Activated CD4-positive, alpha-beta T cell treated with anti-CD3 and anti-CD28 coated beads for 1 hour (primary cell): ENCODE measurements at regions not wholly inside any gene's neighbourhood (a gene's known extent, or its start where the extent isn't known, plus 50 kb on each side); places are given as distances from the start of the nearest gene placed in this dataset.
"Not testable (repeated sequence)": the region's sequence is repeated elsewhere in the genome, so short reads cannot be mapped to it uniquely, and the experiment has no call there.

Experiments used
- DNase-seq: peaks from one replicate; pipeline ENCODE4 v3.0.0-alpha.2; 2020

- no peak for DNase-seq
These were observed 168.7 kb downstream of the PHLDA1 start for GRCh38 chr12:75862692-75863471.

GRCh38 chr12:75859868-75860267 lies 171.7 kb downstream of the PHLDA1 start:
- no peak for DNase-seq

- no peak for DNase-seq
These were observed 175.3 kb downstream of the PHLDA1 start for GRCh38 chr12:75856235-75856634.

GRCh38 chr12:75855360-75855759 lies 176.2 kb downstream of the PHLDA1 start:
- DNase-seq, result no peak

DNA sequence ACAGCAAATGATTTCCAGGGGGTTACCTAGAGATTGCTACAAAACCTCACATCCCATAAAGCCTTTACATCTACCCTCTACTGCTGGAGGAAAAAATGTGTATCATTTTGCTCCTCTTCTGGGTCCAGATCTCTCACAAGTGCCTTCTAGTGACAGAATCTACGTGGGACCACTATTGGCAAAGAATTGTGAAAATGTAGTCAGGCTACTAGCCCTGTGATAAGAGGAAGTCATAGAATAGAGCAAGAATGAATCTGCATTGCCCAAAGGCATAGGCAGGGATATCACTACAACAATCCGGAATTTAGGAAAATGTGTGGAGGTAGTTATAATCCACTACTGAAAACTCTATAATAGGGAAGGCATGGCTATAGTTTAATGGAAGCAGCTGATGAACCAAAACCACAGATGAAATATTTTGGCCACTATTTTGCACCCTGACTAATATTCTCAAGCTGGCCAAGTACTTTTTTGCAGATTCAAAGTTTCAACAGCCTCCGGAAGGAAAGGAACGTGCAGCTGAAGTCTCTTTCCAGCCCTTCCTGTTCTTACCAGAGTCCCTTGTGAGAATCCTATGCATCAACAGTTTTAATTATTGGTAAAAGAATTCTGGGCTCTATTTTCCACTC lies 176.8 kb downstream of the PHLDA1 start:
- DNase-seq, result no peak

GRCh38 chr12:75854137-75854536 lies 177.4 kb downstream of the PHLDA1 start:
- not testable (repeated sequence) for DNase-seq

DNA sequence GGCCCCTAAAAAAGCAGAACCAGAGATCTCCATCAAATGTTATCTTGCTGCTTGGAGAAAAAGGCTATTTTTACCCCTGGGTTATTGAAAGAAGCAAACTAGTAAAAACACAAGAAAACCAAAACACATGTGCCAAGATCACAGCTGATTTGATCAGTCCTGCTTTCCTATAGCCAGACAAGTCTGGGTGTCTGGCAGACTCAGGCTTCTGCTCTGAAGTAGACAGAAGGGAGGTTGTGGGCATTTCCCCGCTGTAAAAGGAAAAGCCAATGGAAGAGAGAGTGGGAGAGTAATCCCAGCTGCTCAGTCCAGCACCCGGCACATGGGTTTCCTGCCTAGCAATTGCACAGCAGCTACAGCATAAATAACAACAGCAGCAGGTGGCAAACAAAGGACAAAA lies 177.9 kb downstream of the PHLDA1 start:
- DNase-seq, result no peak

GRCh38 chr12:75852956-75853355 lies 178.6 kb downstream of the PHLDA1 start:
- no peak for DNase-seq

GRCh38 chr12:75852143-75852542 lies 179.4 kb downstream of the PHLDA1 start:
- DNase-seq, result no peak

DNA sequence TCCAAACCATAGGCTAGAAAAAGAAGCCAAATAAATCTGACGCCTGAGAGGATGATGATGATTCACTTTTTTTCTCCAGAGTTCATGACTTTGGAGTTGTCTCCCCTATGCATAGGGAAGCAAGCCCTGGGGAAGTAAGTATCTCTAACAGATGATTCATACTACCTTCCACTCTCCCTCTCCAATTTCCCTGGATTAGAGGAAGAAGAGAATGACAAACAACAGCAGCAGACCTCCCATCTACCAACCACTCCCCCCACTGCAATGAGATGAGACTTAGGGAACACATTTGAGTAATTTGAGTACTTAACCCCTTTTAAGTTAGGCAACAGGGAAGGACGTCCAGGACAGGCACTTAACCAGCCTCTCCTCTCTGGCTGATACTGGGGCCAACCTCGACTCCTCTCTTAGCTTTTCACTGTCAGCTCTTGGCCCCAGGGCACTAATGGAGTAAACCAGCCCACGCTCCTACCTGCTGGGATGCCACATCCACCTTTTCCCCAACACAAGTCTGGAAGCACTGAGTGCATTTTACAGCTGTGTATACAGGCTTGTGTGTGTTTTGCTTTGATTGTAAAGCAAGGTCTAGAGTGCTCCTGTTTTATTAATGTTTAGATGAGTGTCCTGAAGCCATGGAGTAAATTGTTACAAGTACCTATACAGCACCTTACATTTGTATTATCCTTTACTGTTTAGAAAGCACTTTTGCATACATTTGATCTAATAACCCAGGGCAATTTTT lies 180.7 kb downstream of the PHLDA1 start:
- DNase-seq, result no peak

GRCh38 chr12:75848961-75849360 lies 182.6 kb downstream of the PHLDA1 start:
- no peak for DNase-seq

DNA sequence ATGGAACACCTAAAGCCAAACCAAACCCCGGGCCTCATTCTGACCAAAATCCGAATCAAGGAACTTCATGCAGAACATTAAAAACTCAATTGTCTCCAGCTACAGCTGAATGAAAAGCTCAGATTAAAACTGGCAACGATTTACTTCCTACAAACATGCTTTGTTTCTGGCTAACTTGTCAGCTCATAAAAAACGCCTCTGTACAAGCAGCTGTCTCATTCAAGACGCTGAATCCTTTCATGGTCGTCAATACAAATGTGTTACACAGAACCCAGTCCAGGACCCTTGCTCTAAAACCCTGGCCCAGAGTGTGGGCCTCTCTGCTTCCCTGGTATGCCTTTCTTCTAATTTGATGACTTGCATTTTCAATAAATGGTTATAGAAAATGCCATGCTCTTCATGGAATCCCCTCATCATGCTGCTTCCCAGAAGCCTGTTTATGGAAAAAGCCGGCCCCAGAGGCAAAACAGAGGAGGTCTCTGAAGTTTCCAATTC lies 183.1 kb downstream of the PHLDA1 start:
- DNase-seq, result no peak

DNA sequence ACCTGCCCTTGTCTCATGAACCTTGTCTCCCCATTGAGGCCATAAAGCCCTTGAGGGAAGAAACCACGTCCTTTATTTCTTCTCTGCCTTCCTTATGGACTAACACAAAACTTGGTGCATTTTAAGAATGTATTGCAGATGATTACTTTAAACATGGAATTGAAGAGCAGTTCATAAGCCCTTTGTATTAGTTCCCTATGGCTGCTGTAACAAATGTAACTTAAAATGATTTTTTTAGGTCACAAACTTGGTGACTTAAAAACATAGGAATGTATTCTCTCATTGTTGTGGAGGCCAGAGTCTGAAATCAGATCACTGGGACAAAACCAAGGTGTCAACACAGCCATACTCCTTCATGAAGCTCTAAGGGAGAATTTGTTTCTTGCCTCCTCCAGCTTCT lies 185.5 kb downstream of the PHLDA1 start:
- DNase-seq, result no peak

DNA sequence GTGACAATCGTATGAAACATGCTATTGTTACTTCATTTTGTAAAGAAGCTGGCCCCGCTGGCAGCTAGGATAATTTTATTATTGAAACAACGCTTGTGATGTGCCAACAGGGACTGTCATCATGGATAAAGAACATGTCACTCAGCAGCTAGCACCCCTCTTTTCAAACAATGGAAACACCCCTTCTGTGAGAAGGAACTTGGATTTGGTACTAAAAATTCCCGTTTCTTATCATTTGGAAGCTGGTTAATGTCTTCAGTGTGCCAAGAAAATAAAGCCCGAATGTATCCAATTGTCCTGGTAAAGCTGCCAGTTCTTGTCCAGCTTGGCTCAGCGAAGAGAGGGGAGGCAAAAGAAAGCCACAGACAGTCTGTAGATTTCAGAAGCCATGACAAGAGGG lies 186.6 kb downstream of the PHLDA1 start:
- no peak for DNase-seq

DNA sequence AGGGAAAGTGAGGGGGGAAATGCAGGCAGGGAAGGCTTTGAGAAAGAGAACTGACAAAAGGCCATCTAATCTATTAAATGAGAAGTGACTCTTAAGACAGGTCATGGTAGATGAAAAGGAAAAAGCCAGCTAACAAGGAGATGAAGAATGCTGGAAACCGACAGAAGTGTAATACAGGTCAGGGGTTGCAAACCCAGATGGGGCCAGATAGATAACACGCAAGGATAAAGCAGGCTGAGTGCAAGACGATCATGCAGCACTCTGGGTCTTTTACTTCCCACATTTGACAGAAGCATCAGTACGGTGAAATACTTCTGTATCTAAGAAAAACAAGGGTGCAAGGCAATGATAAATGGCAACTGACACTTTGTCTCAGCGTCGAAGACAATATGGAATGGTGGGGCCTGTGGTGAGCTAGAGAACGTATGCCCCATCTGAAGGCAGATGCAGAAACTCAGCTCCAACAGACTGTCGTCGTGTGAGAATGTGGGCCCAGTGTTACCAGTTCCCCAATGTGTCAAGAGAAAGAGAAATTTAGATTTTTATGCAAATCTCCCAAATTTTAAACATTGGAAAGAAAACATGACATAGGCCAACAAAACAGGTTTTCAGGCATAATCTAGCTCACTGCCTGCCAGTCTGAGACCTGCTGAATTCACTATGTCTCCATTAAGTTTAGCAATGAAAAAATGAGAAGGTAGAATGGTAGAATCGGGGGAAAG lies 187.4 kb downstream of the PHLDA1 start:
- no peak for DNase-seq

GRCh38 chr12:75842090-75842489 lies 189.5 kb downstream of the PHLDA1 start:
- no peak for DNase-seq

GRCh38 chr12:75840994-75841355 lies 190.6 kb downstream of the PHLDA1 start:
- no peak for DNase-seq

GRCh38 chr12:75838309-75838708 lies 193.3 kb downstream of the PHLDA1 start:
- DNase-seq, result no peak

GRCh38 chr12:75837700-75838099 lies 193.9 kb downstream of the PHLDA1 start:
- no peak for DNase-seq

DNA sequence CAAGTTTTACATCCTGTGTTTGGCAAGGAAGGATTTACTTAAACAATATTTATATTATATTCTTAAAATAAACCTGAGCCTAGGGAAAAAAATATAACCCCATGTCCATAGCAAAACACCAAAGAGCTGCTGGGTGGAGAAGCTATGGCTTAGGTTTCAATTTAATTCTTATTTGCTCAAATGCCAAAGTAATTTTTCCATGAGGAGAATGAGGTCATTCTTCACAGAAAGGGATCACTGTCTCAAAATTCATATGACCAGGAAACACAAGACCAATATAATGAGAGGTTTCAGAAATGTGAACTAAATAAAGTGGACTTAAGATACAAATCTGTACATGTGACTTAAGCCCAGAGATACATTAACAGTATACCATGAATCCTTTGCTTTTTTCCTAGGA lies 195.0 kb downstream of the PHLDA1 start:
- no peak for DNase-seq

- no peak for DNase-seq
These were observed 197.0 kb downstream of the PHLDA1 start for GRCh38 chr12:75834591-75834990.

GRCh38 chr12:75833268-75833667 lies 198.3 kb downstream of the PHLDA1 start:
- no peak for DNase-seq

GRCh38 chr12:75831402-75831801 lies 200.2 kb downstream of the PHLDA1 start:
- no peak for DNase-seq
